ENCODE measurements at regions not wholly inside any gene's neighbourhood (a gene's known extent, or its start where the extent isn't known, plus 50 kb on each side); places are given as distances from the start of the nearest gene placed in this dataset.

DNA sequence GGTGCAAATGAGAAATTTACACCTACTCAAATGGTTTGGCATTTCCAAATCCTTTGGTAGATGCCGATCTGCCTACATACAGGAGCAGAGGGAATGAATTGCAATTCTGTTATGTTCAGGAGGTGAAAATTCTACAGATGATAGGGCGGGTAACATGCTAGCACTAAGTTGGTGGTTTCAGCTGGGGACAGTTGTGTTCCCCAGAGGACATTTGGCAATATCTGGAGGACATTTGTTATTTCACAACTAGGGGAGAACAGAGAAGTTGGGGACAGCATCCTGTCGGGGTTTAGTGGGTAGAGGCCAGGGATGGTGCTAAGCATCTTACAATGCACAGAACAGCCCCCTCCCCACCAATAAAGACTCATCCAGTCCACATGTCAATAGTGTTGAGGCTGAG is 96.5 kb upstream of the PUDP start:
- intact Hi-C loops (cut with DNase I; ENCODE audit: low total_unique reads): no loop called here
- DNase-seq (ENCODE audit: low spot score in 2 of 2): no peak
- 82 to 88% methylated on average over 3 of the region's 3 CpGs for WGBS, 2 donors
- no peak for TF ChIP-seq POLR2A (IDR thresholded peaks at IDR 0.05)
- TF ChIP-seq, protein P1, sequence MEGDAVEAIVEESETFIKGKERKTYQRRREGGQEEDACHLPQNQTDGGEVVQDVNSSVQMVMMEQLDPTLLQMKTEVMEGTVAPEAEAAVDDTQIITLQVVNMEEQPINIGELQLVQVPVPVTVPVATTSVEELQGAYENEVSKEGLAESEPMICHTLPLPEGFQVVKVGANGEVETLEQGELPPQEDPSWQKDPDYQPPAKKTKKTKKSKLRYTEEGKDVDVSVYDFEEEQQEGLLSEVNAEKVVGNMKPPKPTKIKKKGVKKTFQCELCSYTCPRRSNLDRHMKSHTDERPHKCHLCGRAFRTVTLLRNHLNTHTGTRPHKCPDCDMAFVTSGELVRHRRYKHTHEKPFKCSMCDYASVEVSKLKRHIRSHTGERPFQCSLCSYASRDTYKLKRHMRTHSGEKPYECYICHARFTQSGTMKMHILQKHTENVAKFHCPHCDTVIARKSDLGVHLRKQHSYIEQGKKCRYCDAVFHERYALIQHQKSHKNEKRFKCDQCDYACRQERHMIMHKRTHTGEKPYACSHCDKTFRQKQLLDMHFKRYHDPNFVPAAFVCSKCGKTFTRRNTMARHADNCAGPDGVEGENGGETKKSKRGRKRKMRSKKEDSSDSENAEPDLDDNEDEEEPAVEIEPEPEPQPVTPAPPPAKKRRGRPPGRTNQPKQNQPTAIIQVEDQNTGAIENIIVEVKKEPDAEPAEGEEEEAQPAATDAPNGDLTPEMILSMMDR (IDR thresholded peaks at IDR 0.05): no peak
- no peak overlapping the region for H3K4me3 ChIP-seq (ENCODE audit: low read depth, poor library complexity, severe bottlenecking)

DNA sequence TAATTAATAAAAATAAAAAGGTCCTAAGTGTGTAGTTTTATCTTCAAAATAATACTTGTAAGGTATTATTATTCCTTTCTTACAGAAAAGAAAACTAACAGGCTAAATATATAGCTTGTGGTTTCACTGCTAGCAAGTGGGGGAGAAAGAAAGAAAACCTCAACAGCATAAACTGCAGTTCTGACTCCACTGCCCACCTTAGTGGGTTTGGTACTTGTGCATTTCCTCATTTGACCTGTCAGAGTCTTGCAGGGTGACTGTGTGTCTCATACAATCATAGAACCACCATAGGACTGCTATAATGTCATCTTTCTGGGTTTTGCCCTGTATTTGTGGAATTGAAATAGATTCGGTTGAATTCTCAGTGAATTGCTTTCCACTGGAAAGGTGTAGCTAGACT is 94.7 kb upstream of the PUDP start:
- intact Hi-C loops (cut with DNase I; ENCODE audit: low total_unique reads): no loop called here
- no peak overlapping the region for H3K4me3 ChIP-seq (ENCODE audit: low read depth, poor library complexity, severe bottlenecking)
- WGBS, 2 donors: 96 to 100% methylated on average over 1 of the region's 1 CpG
- DNase-seq (ENCODE audit: low spot score in 2 of 2): no peak
- TF ChIP-seq, protein P1 (IDR thresholded peaks at IDR 0.05): no peak
- TF ChIP-seq POLR2A (IDR thresholded peaks at IDR 0.05): no peak

DNA sequence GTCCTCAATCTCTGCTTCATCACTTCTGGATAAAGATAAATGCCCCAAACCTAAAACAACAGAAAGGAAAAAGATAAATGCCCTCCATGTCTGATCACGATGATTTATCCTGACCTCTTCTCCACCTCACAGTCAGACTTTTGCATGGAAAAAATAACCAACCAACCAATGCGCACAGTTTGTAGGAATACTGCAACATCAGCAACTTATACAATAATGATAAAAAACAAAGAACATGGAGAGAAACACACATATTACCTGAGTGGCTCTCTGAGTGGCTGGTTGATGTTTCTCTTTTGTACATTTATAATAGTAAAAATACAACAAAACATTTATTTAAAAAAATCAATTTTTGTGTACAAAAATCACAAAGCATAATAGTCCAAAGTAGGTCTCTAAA is 93.0 kb upstream of the PUDP start:
- intact Hi-C loops (cut with DNase I; ENCODE audit: low total_unique reads): no loop called here

DNA sequence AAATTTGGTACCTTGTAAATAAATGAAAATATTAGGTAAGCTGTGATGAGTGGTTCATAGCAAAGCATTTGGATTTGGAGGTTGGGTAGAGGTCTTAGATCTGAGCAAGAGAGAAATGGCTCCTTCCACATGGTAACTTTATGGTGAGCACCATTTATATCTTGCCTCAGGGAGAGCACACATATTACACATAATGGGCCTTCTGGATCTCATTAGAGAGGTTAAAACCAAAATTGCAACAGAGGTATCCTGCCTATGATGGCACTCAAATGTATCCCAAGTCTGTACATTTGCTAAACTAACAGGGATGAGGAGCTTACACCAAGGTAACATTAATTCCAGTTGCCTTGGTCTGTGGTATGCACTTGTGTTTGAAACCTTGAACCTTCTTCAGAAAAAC is 87.1 kb upstream of the PUDP start:
- H3K4me3 ChIP-seq (ENCODE audit: low read depth, poor library complexity, severe bottlenecking): no peak overlapping the region
- DNase-seq (ENCODE audit: low spot score in 2 of 2): no peak
- TF ChIP-seq, protein P1 (IDR thresholded peaks at IDR 0.05): no peak
- TF ChIP-seq POLR2A (IDR thresholded peaks at IDR 0.05): no peak
- intact Hi-C loops (cut with DNase I; ENCODE audit: low total_unique reads): no loop called here

More for the DNA sequence above, 93.0 kb upstream of the PUDP start:
- TF ChIP-seq, protein P1 (IDR thresholded peaks at IDR 0.05): no peak
- no peak for TF ChIP-seq POLR2A (IDR thresholded peaks at IDR 0.05)
- WGBS, 2 donors: 93 to 96% methylated on average over 2 of the region's 2 CpGs
- no peak for DNase-seq (ENCODE audit: low spot score in 2 of 2)
- no peak overlapping the region for H3K4me3 ChIP-seq (ENCODE audit: low read depth, poor library complexity, severe bottlenecking)

DNA sequence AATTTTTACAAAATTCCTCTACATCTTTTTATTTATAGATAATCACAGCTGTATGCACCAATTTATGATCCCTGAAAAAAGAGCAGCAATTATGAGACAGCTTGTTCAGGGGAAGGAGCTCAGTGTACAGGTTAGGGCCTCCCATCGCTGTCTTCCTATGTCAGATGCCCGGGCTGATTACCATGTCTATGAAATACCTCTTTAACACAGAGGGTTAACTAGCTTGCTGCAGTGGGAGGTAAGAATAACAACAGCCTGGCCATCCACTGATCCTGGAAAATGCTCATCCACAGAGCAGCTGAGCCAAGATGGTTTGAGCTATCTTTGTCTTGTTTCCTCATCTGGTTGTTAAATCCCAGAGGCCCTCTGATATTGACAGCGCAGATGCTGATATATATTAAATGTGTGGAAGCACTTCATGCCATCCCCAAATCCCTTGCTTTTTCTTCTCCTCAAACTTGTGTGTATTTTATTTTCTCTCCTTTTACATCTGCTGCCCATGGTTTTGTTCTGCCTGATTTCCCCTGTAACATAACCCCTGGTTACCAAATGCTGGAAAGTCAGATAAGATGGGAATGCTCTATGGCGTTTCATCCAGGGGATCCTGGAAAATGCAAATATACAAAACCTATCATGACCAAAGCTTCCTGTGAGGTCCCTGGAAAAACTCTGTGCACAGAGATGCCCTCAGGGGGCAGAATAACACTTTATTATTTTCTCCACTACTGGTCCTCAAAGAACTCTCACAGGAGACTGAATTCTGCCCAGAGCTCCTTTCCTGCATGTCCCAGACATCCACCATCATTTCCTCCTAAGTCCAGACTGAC is 85.8 kb upstream of the PUDP start:
- TF ChIP-seq, protein P1 (IDR thresholded peaks at IDR 0.05): no peak
- no peak for TF ChIP-seq POLR2A (IDR thresholded peaks at IDR 0.05)
- DNase-seq (ENCODE audit: low spot score in 2 of 2): no peak
- WGBS, 2 donors: 78 to 81% methylated on average over 4 of the region's 4 CpGs
- intact Hi-C loops (cut with DNase I; ENCODE audit: low total_unique reads): no loop called here
- no peak overlapping the region for H3K4me3 ChIP-seq (ENCODE audit: low read depth, poor library complexity, severe bottlenecking)

DNA sequence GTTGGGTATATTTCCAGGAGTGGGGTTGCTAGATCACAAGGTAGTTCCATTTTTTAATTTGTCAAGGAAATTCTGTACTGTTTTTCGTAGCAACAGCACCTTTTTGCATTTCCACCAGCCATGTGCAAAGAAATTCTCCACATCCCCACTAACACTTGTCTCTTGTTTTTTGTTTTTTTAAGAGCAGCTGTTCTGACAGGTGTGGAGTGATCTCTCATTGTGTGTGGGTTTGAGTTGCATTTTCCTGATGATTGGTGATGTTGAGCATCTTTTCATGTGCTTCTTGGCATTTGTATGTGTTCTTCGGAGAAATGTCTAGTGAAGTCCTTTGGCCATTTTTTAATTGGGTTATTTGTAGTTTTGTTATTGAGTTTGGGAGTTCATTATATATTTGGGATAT is 80.3 kb upstream of the PUDP start:
- WGBS, 2 donors: 90 to 97% methylated on average over 2 of the region's 2 CpGs
- no peak for TF ChIP-seq POLR2A (IDR thresholded peaks at IDR 0.05)
- TF ChIP-seq, protein P1 (IDR thresholded peaks at IDR 0.05): no peak
- intact Hi-C loops (cut with DNase I; ENCODE audit: low total_unique reads): no loop called here
- H3K4me3 ChIP-seq (ENCODE audit: low read depth, poor library complexity, severe bottlenecking): no peak overlapping the region
- no peak for DNase-seq (ENCODE audit: low spot score in 2 of 2)
